ENCODE measurements at regions not wholly inside any gene's neighbourhood (a gene's known extent, or its start where the extent isn't known, plus 50 kb on each side); places are given as distances from the start of the nearest gene placed in this dataset.
A peak's percentile ranks its signal among the peaks of the same experiment; 100 is the strongest.
"Not testable (repeated sequence)": the region's sequence is repeated elsewhere in the genome, so short reads cannot be mapped to it uniquely, and the experiment has no call there.

DNA sequence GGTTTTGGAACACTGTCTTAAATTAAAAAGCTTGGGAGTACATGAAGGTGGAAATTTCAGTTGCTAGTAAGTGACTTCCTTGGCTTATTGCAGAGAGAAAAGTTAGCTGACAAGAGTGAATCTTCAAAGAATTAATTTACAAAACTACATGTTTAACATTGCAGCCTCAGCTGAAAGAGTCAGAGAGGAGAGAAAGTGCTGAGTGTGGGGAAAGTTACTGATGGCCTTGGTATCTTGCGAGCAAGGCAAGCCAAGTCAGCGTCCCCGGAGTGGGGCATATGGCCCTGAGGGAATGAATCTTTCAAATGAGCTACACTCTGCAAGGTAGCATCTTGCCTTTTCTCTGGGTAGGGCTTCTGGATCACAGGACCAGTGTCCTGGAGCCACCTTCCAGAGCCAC, 131.3 kb downstream of the LPIN1 start:
- no peaks in the 10 kb centered on the region for H3K27me3 ChIP-seq (ENCODE audit: insufficient read depth, low read length)
- H2AFZ ChIP-seq (ENCODE audit: low read depth, low read length), result no peak overlapping the region
- H3K4me3 ChIP-seq (ENCODE audit: low read length), result no peak overlapping the region
- no peaks in the 10 kb centered on the region for H3K36me3 ChIP-seq (ENCODE audit: insufficient read depth, low read length)
- H3K4me1 ChIP-seq (ENCODE audit: insufficient read depth, low read length), result no peaks in the 10 kb centered on the region
- peaks cover 2% of the 10 kb centered on the region for H3K9me3 ChIP-seq (ENCODE audit: low read length)

DNA sequence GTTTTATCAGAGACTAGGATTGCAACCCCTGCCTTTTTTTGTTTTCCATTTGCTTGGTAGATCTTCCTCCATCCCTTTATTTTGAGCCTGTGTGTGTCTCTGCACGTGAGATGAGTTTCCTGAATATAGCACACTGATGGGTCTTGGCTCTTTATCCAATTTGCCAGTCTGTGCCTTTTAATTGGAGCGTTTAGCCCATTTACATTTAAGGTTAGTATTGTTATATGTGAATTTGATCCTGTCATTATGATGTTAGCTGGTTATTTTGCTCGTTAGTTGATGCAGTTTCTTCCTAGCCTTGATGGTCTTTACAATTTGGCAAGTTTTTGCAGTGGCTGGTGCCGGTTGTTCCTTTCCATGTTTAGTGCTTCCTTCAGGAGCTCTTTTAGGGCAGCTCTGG, 138.8 kb downstream of the LPIN1 start:
- H2AFZ ChIP-seq (ENCODE audit: low read depth, low read length); H3K27me3 ChIP-seq (ENCODE audit: insufficient read depth, low read length); H3K4me3 ChIP-seq (ENCODE audit: low read length); H3K9me3 ChIP-seq (ENCODE audit: low read length); H3K4me1 ChIP-seq (ENCODE audit: insufficient read depth, low read length); H3K36me3 ChIP-seq (ENCODE audit: insufficient read depth, low read length): not testable (repeated sequence)

DNA sequence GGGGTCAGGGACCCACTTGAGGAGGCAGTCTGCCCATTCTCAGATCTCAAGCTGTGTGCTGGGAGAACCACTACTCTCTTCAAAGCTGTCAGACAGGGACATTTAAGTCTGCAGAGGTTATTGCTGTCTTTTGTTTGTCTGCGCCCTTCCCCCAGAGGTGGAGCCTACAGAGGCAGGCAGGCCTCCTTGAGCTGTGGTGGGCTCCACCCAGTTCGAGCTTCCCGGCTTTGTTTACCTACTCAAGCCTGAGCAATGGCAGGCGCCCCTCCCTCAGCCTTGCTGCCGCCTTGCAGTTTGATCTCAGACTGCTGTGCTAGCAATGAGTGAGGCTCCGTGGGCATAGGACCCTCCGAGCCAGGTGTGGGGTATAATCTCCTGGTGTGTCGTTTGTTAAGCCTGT, 140.5 kb downstream of the LPIN1 start:
- not testable (repeated sequence) for H2AFZ ChIP-seq (ENCODE audit: low read depth, low read length); H3K4me3 ChIP-seq (ENCODE audit: low read length); H3K9me3 ChIP-seq (ENCODE audit: low read length); H3K36me3 ChIP-seq (ENCODE audit: insufficient read depth, low read length); H3K4me1 ChIP-seq (ENCODE audit: insufficient read depth, low read length); H3K27me3 ChIP-seq (ENCODE audit: insufficient read depth, low read length)

DNA sequence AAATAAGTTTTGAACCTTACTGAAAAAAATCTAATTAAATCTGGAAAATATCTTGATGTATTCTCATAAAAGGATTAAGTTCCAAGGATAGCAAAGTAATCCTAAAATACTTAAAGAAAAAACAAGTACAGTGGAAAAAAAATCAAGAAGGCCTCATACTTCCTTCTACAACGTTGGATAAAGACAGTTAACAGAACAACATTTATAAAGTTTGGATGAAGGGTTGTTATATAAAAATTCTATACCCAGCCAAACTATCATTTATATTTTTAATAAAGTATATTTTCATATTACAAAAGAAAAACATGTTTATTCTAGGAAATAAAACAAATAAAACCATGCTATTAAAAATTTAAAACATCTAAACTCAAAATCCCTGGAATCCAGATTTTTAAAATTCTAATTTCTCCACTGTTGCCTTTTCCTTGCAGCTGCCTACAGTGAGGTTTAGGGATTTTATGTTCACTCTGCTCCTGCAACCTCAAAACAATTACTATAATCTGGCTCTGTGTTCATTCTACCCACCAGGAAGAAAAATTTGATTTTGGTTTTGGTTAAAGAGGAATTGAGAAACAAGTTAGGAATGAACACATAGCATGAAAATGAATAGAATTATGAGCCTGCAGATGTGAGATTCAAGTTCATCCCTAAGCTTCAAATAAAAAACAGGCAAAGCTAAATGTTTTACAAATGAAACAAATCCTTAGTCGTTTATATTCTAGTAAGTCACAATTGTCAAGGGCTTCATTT, 142.8 kb downstream of the LPIN1 start:
- Histone ChIP-seq H3K4me1 (ENCODE audit: insufficient read depth, low read length) (no peaks in the 10 kb centered on the region), H3K4me3 (ENCODE audit: low read length) (no peak overlapping the region)

DNA sequence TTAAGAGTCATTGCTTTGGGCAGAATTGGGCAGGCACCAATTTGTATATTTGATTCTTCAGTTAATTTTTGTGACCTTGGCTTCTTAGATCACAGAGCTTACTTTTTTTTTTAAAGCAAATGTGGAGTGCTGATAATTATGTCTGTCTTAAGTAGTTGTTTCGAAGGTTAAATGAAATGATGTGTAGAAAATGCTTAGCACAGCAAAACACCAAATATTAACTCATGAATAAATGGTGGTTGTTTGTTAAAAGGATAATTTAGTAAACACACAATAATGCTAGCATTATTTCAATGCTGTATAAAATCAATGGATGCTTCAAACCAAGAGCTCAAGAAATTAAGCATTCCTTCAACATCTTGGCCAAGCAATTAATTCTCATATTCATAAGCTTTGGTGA, 143.4 kb downstream of the LPIN1 start:
- H3K4me1 ChIP-seq (ENCODE audit: insufficient read depth, low read length), result no peaks in the 10 kb centered on the region
- no peak overlapping the region for H2AFZ ChIP-seq (ENCODE audit: low read depth, low read length)
- H3K36me3 ChIP-seq (ENCODE audit: insufficient read depth, low read length), result no peaks in the 10 kb centered on the region
- H3K4me3 ChIP-seq (ENCODE audit: low read length), result no peak overlapping the region
- H3K27me3 ChIP-seq (ENCODE audit: insufficient read depth, low read length), result no peaks in the 10 kb centered on the region
- no peaks in the 10 kb centered on the region for H3K9me3 ChIP-seq (ENCODE audit: low read length)

More for the DNA sequence above, 142.8 kb downstream of the LPIN1 start:
- Histone ChIP-seq H2AFZ (ENCODE audit: low read depth, low read length) (no peak overlapping the region), H3K36me3 (ENCODE audit: insufficient read depth, low read length) (no peaks in the 10 kb centered on the region), H3K9me3 (ENCODE audit: low read length) (no peaks in the 10 kb centered on the region), H3K27me3 (ENCODE audit: insufficient read depth, low read length) (no peaks in the 10 kb centered on the region)

DNA sequence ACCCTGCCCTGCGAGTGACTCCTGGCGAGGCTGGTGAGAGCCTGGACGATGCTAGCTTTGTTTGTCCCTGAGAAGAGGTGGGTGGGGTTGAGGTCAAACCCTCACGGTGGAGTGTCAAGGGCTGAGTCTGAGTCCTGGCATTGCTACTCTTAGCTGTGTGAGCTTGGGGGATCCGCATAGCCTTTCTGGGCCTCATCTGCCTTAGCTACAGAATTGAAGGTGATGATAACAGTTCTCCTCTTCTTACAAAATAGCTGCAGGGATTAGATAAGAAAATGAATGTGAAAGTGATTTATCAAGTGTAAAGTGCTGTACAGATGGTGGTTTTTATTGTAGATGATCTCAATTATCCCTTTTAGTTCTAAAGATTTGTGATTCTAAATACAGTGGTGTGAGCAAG, 144.6 kb downstream of the LPIN1 start:
- Histone ChIP-seq H3K36me3 (ENCODE audit: insufficient read depth, low read length) (no peaks in the 10 kb centered on the region), H2AFZ (ENCODE audit: low read depth, low read length) (no peak overlapping the region), H3K9me3 (ENCODE audit: low read length) (no peaks in the 10 kb centered on the region), H3K4me3 (ENCODE audit: low read length) (no peak overlapping the region), H3K27me3 (ENCODE audit: insufficient read depth, low read length) (no peaks in the 10 kb centered on the region), H3K4me1 (ENCODE audit: insufficient read depth, low read length) (peaks cover 2% of the 10 kb centered on the region)

DNA sequence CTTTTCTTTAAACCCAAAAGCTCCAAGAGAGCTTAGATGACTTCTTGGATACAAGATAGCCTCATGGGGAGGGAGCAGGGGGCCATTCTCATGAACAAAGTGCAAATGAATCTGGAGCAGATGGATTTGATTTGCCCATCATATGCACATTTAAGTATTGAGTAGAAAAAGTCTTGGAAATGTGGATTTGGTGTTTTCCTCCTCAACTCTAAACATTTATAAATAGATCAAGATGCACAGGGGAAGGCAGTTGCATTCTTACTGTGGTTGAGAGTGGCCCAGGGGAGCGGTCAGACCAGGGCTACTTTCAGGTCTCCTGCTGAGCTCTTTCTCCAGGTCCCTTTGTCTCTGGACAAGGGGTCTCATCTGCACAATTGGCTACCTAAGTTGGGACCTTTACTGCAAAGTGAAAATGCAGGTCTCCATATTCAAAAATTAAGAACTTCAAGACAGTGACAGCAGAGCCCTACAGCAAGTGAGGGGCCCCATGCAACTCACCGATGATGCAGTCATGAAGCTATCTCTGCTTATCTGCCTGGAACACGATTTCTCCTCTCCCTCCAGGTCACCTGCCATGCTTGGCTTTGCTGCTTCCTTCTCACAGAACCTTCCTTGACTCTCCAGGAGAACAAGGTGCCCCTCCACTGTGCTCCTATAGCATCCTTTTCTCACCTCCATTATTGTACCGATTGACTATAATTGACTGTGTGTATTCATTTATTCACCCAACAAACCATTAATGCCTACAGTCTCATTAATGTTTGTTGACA, 145.4 kb downstream of the LPIN1 start:
- peaks cover 10% of the 10 kb centered on the region for H3K4me1 ChIP-seq (ENCODE audit: insufficient read depth, low read length)
- H2AFZ ChIP-seq (ENCODE audit: low read depth, low read length), result no peak overlapping the region
- H3K36me3 ChIP-seq (ENCODE audit: insufficient read depth, low read length), result no peaks in the 10 kb centered on the region
- no peak overlapping the region for H3K4me3 ChIP-seq (ENCODE audit: low read length)
- no peaks in the 10 kb centered on the region for H3K27me3 ChIP-seq (ENCODE audit: insufficient read depth, low read length)
- H3K9me3 ChIP-seq (ENCODE audit: low read length), result no peaks in the 10 kb centered on the region

DNA sequence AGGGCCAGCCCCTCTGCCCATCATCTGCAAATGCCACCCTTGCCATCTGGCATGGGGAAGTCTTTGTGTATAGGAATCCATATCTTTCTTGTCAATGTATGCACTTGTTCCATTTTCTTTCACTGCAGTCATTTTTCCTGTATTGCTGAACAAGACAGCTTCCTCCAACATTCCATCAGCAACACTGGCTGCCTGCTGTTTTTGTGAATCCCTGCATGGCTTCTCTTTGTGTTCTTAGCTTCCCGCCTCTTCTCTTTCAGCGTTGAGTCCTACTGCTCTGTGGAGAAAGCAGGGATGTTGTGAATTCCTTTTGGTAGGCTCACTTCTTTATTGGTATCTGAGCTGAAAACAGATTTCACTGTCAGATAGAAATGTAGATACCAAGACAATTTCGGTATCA, 150.0 kb downstream of the LPIN1 start:
- Histone ChIP-seq H3K4me3 (ENCODE audit: low read length) (no peak overlapping the region), H3K36me3 (ENCODE audit: insufficient read depth, low read length) (no peaks in the 10 kb centered on the region), H3K27me3 (ENCODE audit: insufficient read depth, low read length) (no peaks in the 10 kb centered on the region), H3K9me3 (ENCODE audit: low read length) (no peaks in the 10 kb centered on the region), H3K4me1 (ENCODE audit: insufficient read depth, low read length) (peaks cover 13% of the 10 kb centered on the region), H2AFZ (ENCODE audit: low read depth, low read length) (peak overlapping the region; percentile 50)

DNA sequence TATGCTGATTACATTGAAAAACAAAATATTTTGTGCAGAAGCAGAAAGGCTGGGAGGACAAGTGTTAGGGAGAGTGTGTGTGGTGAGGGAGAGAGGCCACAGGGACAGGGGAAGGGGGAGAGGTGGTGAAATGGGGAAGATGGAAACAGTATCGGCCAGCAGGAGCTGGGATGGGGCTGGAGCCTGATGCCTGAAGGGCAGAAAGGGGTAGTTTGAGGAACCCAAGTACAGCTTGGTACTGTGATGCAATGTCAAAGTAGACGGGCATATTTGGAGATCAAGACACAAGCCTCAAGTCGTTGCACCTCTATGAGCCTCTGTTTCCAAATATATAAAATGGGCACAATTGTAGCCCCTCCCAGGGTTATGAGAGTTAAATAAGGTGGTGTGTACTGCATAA, 152.1 kb downstream of the LPIN1 start:
- Histone ChIP-seq H3K9me3 (ENCODE audit: low read length) (no peaks in the 10 kb centered on the region), H3K4me1 (ENCODE audit: insufficient read depth, low read length) (peaks cover 13% of the 10 kb centered on the region), H3K27me3 (ENCODE audit: insufficient read depth, low read length) (no peaks in the 10 kb centered on the region), H2AFZ (ENCODE audit: low read depth, low read length) (no peak overlapping the region), H3K36me3 (ENCODE audit: insufficient read depth, low read length) (no peaks in the 10 kb centered on the region), H3K4me3 (ENCODE audit: low read length) (no peak overlapping the region)

DNA sequence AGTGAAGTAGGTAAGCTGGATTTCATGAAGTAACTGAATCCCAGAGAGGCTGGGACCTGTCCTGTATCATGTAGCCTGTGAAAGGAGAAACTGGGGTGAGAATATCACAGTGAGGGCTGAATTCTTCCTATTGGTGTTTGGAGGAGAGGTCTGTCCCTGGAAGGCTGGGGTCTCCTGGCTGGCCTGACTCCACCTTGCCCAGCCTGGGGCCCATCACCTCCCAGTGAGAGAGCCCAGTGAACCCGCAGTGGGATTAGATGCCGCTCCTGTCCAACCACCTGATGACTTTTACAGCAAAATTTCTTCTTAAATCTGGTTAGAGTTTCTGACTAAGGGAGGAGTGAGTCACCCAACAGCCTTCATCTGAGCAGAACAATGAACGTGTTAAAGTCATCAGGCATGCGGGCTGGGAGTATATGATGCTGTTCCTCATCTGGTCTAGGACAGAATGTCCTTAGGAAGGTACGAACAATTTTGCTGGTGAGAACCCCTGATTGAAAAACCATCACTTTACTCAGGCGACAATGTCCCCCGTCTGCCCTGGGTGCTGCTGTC, 152.9 kb downstream of the LPIN1 start:
- Histone ChIP-seq H3K4me3 (ENCODE audit: low read length) (no peak overlapping the region), H3K36me3 (ENCODE audit: insufficient read depth, low read length) (no peaks in the 10 kb centered on the region), H2AFZ (ENCODE audit: low read depth, low read length) (no peak overlapping the region), H3K4me1 (ENCODE audit: insufficient read depth, low read length) (peaks cover 13% of the 10 kb centered on the region), H3K9me3 (ENCODE audit: low read length) (no peaks in the 10 kb centered on the region), H3K27me3 (ENCODE audit: insufficient read depth, low read length) (no peaks in the 10 kb centered on the region)

DNA sequence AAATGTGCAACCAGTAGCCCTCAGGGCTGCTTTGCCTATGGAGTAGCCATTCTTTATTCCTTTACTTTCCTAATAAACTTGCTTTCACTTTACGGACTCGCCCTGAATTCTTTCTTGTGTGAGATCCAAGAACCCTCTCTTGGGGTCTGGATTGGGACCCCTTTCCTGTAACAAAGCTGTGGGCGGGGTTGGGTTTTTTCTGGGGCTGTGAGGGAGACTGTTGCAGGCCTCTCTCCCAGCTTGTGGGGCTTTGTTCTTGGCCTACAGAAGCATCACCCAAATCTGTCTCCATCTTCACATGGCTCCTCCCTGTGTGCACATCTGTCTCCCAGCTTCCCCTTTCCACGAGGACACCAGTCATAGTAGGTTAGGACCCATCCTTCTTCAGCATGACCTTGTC, 154.5 kb downstream of the LPIN1 start:
- H3K9me3 ChIP-seq (ENCODE audit: low read length); H3K36me3 ChIP-seq (ENCODE audit: insufficient read depth, low read length); H3K4me3 ChIP-seq (ENCODE audit: low read length); H3K27me3 ChIP-seq (ENCODE audit: insufficient read depth, low read length); H2AFZ ChIP-seq (ENCODE audit: low read depth, low read length): not testable (repeated sequence)
- H3K4me1 ChIP-seq (ENCODE audit: insufficient read depth, low read length), result peaks cover 13% of the 10 kb centered on the region

DNA sequence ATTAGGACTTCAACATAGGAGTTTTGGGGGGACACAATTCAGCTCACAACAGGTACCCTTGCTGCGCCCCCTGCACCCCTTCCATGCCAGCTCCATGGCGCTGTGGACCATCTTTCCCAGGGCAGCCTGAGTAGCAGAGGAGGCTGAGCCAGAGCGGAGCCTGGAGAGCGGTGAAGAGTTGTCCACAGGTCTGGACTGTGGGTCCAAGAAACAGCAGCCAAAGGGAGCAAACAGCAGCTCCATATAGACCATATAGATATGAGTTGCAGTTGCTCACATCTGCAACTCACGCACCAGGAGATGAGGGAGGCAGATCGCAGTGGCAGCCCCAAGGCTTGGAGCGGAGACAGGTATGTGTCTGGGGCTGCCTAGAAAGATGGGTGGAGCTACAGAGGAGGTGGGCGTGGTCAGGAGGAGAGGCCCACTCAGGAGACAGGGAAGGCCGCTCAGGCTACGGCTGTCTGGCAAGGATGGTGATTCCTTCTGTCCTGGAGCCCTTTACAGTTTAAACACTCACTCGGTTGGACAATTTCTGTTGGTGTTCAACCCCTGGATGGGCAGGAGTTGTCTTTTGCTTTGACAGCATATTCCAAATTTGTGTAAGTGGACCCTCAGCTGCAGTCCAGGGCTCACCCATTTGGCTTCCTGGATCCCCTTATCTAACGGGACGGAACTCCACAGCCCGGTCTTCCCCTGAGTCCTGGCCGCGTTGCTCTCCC, 155.1 kb downstream of the LPIN1 start:
- no peak overlapping the region for H3K4me3 ChIP-seq (ENCODE audit: low read length)
- H3K9me3 ChIP-seq (ENCODE audit: low read length), result no peaks in the 10 kb centered on the region
- H3K4me1 ChIP-seq (ENCODE audit: insufficient read depth, low read length), result peaks cover 7% of the 10 kb centered on the region
- H2AFZ ChIP-seq (ENCODE audit: low read depth, low read length), result no peak overlapping the region
- H3K36me3 ChIP-seq (ENCODE audit: insufficient read depth, low read length), result no peaks in the 10 kb centered on the region
- no peaks in the 10 kb centered on the region for H3K27me3 ChIP-seq (ENCODE audit: insufficient read depth, low read length)

DNA sequence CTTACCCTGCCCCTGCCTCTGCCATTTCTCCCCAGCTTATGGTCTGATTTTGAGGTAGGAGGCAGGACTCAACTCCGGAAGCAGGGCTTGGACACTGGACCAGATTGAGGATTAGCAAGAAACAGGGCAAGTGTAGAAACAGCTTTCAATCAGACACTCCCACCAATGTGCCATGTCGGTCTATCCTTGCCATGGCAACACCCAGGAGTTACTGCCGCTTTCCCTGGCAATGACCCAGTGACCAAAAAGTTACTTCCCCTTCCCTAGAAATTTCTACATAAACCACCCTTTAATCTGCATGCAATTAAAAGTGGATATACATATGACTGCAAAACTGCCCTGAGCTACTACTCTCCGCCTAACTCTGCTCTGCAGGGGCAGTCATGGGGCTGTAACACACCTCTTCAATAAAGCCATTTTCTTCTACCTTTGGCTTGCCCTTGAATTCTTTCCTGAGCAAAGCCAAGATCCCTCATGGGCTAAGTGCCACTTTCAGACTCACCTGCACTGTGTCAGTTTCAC, 156.7 kb downstream of the LPIN1 start:
- Histone ChIP-seq H3K9me3 (ENCODE audit: low read length) (no peaks in the 10 kb centered on the region), H3K27me3 (ENCODE audit: insufficient read depth, low read length) (no peaks in the 10 kb centered on the region), H3K36me3 (ENCODE audit: insufficient read depth, low read length) (no peaks in the 10 kb centered on the region), H3K4me1 (ENCODE audit: insufficient read depth, low read length) (no peaks in the 10 kb centered on the region), H2AFZ (ENCODE audit: low read depth, low read length) (no peak overlapping the region), H3K4me3 (ENCODE audit: low read length) (no peak overlapping the region)
